ENCODE measurements at regions not wholly inside any gene's neighbourhood (a gene's known extent, or its start where the extent isn't known, plus 50 kb on each side); places are given as distances from the start of the nearest gene placed in this dataset.

GRCh38 chr22:27043262-27043661, 385.9 kb downstream of the MIAT start:
- TF ChIP-seq, protein P1, sequence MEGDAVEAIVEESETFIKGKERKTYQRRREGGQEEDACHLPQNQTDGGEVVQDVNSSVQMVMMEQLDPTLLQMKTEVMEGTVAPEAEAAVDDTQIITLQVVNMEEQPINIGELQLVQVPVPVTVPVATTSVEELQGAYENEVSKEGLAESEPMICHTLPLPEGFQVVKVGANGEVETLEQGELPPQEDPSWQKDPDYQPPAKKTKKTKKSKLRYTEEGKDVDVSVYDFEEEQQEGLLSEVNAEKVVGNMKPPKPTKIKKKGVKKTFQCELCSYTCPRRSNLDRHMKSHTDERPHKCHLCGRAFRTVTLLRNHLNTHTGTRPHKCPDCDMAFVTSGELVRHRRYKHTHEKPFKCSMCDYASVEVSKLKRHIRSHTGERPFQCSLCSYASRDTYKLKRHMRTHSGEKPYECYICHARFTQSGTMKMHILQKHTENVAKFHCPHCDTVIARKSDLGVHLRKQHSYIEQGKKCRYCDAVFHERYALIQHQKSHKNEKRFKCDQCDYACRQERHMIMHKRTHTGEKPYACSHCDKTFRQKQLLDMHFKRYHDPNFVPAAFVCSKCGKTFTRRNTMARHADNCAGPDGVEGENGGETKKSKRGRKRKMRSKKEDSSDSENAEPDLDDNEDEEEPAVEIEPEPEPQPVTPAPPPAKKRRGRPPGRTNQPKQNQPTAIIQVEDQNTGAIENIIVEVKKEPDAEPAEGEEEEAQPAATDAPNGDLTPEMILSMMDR (IDR thresholded peaks at IDR 0.05; ENCODE audit: low read length), result no peak
- no peak for TF ChIP-seq EZH2 (IDR thresholded peaks at IDR 0.05; ENCODE audit: borderline replicate concordance, low read length)

Measured in OCI-LY1 (cell line).